C4-2B (cell line): ENCODE measurements at regions not wholly inside any gene's neighbourhood (a gene's known extent, or its start where the extent isn't known, plus 50 kb on each side); places are given as distances from the start of the nearest gene placed in this dataset.

ENCODE experiments used
- H3K27ac ChIP-seq: fragments of 450-650 bp; 2 replicates; pipeline ENCODE4 v1.5.1; 2017
- ZFX ChIP-seq: fragments of 450-650 bp; IDR thresholded peaks from 2 replicates; pipeline ENCODE4 v1.6.1; 2017
- TF ChIP-seq, protein P1 (sequence below): fragments of 450-650 bp; conservative IDR thresholded peaks from 2 replicates; pipeline ENCODE4 v1.5.1; 2017; ENCODE audit warnings: mild to moderate bottlenecking

DNA sequence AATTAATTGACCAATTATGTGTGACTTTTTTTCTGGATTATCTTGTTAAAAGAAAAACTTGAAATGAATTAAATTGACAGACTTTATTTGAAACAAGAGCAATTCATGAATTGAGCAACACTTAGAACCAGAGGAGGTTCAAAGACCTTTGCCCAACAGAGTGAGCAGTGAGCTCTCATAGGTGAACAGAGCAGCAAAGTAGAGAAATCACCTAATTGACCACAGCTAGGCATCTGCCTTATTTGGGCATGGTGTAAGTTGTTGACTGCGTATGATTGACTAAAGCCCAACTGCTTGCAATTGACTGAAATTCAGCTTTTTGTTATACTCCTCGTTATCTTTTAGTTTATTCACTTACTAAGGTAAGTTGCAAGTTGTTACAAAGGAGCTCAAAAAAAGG lies 1216.0 kb upstream of the ALCAM start:
- TF ChIP-seq ZFX, result no peak
- TF ChIP-seq, protein P1, sequence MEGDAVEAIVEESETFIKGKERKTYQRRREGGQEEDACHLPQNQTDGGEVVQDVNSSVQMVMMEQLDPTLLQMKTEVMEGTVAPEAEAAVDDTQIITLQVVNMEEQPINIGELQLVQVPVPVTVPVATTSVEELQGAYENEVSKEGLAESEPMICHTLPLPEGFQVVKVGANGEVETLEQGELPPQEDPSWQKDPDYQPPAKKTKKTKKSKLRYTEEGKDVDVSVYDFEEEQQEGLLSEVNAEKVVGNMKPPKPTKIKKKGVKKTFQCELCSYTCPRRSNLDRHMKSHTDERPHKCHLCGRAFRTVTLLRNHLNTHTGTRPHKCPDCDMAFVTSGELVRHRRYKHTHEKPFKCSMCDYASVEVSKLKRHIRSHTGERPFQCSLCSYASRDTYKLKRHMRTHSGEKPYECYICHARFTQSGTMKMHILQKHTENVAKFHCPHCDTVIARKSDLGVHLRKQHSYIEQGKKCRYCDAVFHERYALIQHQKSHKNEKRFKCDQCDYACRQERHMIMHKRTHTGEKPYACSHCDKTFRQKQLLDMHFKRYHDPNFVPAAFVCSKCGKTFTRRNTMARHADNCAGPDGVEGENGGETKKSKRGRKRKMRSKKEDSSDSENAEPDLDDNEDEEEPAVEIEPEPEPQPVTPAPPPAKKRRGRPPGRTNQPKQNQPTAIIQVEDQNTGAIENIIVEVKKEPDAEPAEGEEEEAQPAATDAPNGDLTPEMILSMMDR, result no peak

DNA sequence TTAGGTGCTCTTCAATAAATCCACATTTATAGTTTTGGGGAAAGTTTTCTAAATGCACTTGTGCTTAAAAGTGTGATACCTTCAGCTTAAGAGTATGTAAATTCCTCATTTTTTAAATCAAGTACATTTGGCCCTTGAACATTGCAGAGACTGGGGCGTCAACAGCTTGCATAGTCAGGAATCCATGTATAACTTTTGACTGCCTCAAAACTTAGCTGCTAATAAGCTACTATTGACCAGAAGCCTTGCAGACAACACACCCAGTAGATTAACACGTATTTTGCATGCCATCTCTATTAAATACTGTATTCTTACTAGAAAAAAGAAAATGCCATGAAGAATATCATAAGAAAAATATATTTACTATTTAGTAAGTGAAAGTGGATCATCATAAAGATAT lies 1211.8 kb upstream of the ALCAM start:
- H3K27ac ChIP-seq, result no peak overlapping the region
- TF ChIP-seq, protein P1, result no peak
- TF ChIP-seq ZFX, result no peak

More for the DNA sequence above, 1216.0 kb upstream of the ALCAM start:
- H3K27ac ChIP-seq, result no peak overlapping the region

DNA sequence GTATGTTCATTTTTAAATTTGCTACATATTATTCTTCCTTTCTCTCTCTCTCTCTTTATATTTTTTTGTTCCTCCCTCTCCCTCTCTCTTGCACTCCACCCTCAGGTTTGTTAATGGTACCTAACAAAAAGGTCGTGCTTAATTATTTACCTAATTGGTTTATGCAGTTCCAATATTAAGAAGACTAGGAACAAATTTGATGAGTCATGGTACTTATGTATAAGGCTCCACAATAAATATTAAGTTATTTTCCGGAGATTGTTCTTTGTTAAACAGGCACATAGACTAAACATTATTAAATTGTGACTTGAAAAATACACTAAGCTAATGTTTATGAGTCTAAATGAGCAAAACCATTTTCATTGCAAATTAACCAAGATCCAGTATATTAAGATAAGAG lies 1200.8 kb upstream of the ALCAM start:
- no peak for TF ChIP-seq ZFX
- TF ChIP-seq, protein P1, result no peak
- H3K27ac ChIP-seq, result no peak overlapping the region

DNA sequence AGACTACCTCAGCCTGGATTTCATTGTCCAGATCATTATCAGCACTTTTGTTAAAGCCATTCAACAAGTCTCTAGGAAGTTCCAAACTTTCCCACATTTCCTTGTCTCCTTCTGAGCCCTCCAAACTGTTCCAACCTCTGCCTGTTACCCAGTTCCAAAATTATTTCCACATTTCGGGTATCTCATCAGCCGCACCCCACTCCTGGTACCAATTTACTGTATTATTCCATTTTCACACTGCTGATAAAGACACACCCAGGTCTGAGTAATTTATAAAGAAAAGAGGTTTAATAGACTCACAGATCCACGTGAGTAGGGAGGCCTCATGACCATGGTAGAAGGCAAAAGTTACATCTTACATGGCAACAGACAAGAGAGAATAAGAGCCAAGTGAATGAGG lies 1198.3 kb upstream of the ALCAM start:
- no peak overlapping the region for H3K27ac ChIP-seq
- TF ChIP-seq, protein P1, result no peak
- no peak for TF ChIP-seq ZFX

DNA sequence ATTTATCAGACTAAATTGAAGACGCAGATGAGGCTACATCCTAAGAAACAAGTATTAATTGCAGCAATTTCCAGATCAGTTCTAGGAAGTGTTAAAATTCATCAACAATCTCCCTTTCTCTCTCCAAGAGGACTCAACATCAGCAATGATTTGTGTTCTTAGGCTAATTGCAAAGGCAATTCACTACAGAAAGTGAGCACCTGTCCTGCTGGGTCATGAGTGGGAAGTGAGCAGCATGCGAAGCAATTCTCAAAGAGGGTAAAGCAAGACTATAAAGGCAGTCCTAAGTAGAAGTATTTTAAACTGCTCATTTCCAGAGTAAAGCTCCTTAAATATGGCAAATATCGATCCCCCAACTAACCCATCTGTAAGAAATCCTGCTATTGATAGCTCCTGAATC lies 1191.0 kb upstream of the ALCAM start:
- no peak overlapping the region for H3K27ac ChIP-seq
- TF ChIP-seq ZFX, result no peak
- TF ChIP-seq, protein P1, result no peak

DNA sequence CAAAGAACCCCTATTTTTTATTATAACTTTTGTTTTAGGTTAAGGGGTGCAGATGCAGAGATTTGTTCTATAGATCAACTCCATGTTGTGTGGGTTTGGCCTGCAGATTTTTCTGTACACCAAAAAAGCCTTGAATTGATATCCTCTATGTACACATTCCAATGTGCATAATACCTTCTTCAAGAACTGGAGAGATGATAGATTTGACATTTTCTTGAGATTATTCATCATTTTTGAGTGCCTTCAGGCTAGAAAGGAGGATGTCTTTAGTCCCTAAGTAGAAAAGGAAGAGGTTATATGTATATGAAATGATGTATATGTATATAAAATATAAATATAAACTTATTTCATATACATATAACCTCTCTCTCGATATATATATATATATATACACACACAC lies 1190.0 kb upstream of the ALCAM start:
- no peak overlapping the region for H3K27ac ChIP-seq
- no peak for TF ChIP-seq ZFX
- TF ChIP-seq, protein P1, result no peak

DNA sequence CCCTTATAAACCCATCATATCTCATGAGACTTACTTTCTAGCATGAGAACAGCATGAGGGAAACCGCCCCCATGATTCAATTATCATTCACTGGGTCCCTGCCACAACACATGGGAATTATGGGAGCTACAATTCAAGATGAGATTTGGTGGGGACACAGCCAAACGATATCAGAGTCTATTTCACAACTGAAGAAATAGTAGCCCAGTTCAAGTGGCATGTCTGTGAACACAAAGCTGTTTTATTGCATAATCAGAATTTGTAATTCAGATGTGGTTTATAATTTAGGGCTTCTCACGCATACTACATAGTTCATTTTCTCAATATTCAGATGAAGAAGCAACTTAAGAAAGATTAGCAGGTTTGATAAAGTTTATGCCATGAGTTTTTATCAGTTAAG lies 1188.0 kb upstream of the ALCAM start:
- TF ChIP-seq, protein P1, result no peak
- TF ChIP-seq ZFX, result no peak
- H3K27ac ChIP-seq, result no peak overlapping the region
